ENCODE measurements at regions not wholly inside any gene's neighbourhood (a gene's known extent, or its start where the extent isn't known, plus 50 kb on each side); places are given as distances from the start of the nearest gene placed in this dataset.

DNA sequence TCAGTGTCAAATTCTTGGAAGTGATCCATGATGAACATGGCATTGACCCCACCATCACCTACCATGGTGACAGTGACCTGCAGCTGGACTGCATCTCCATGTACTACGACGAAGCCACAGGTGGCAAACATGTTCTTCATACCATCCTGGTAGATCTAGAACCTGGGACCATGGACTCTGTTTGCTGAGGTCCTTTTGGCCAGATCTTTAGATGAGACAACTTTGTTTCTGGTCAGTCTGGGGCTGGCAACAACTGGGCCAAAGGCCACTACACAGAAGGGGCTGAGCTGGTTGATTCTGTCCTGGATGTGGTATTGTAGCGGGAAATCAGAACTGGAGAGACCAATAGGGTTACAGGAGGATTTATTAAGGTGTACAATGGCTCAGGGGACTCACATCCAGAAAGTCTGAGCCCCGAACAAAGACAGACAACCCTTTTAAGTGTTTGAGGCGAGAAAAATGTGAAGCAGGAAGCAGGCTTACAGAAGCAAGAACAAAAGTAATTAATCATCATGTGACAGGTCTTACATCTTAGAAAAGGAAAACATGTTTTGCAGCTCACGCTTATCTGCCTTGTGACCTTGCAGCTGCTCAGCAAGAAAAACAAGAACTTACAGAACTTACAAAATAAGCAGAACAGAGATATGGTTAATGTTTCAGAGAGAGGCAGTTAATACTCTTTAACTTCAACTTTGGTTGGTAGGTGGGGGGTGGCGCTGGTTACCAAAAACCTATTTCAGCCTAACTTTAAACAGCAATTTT, 58.8 kb upstream of the MOCS1 start:
- DNase-seq (ENCODE audit: low spot score): no peak

Data from hematopoietic multipotent progenitor cell treated with erythropoietin and hydrocortisone succinate and interleukin-3 and kit ligand, for 17 days (in vitro differentiated cells).